Left ventricle myocardium inferior (tissue), 1 donor: ENCODE measurements at regions not wholly inside any gene's neighbourhood (a gene's known extent, or its start where the extent isn't known, plus 50 kb on each side); places are given as distances from the start of the nearest gene placed in this dataset.

Experiments used
- DNase-seq: peaks from one replicate; pipeline ENCODE4 v3.0.0-alpha.2; 2020
- H3K27ac ChIP-seq: fragments of 200-600 bp; replicated peaks from 2 replicates; pipeline ENCODE4 v1.8.0; 2021
- H3K27me3 ChIP-seq: fragments of 200-600 bp; 2 replicates; pipeline ENCODE4 v1.8.0; 2021; ENCODE audit warnings: low read depth
- H3K36me3 ChIP-seq: fragments of 200-600 bp; 2 replicates; pipeline ENCODE4 v1.8.0; 2021
- H3K4me1 ChIP-seq: fragments of 200-600 bp; 2 replicates; pipeline ENCODE4 v1.8.0; 2021
- H3K4me3 ChIP-seq: fragments of 200-600 bp; 2 replicates; pipeline ENCODE4 v1.8.0; 2021; ENCODE audit warnings: mild to moderate bottlenecking, moderate library complexity
- H3K9me3 ChIP-seq: fragments of 200-600 bp; replicated peaks from 2 replicates; pipeline ENCODE4 v1.8.0; 2021
- CTCF ChIP-seq: fragments of 200-600 bp; IDR thresholded peaks from 2 replicates; pipeline ENCODE4 v1.8.0; 2021; ENCODE audit warnings: antibody characterized with exemption, mild to moderate bottlenecking, borderline replicate concordance
- intact Hi-C: fragments of 100-400 bp; cut with micrococcal nuclease; formaldehyde crosslinking; loops from one replicate; pipeline ENCODE4 v1.11.0; 2022
- donor health status: DM: no; HTN: yes; CAD: no; lungs with severe emphysema.

- DNase-seq: no peak
- Histone ChIP-seq H3K4me1 (no peaks in the 10 kb centered on the region), H3K27me3 (no peaks in the 10 kb centered on the region), H3K9me3 (no peaks in the 10 kb centered on the region), H3K27ac (no peak overlapping the region), H3K4me3 (no peak overlapping the region), H3K36me3 (no peaks in the 10 kb centered on the region)
- no peak for TF ChIP-seq CTCF
- intact Hi-C loops: no loop called here
These were observed 1305.5 kb upstream of the TENM4 start for GRCh38 chr11:80746300-80746699.

DNA sequence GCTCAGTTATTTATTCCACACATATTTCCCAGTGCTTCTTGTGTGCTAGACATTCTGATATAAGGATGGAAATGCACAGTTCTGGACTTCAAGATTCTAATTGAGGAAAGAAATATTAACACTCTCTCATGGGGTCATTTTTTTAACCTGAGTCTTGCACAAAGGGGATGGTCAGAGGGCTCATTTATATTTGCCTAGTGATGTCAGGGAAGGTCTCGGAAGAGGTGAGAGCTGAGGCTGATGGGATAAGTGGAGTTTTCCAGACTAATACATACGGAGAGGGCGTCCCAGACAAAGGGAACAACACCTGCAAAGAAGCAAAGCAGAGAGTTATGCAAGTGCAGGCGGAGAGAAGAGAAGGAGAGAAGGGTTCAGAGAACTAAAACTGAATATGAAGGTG lies 1304.6 kb upstream of the TENM4 start:
- H3K36me3 ChIP-seq: no peaks in the 10 kb centered on the region
- H3K4me3 ChIP-seq: no peak overlapping the region
- no peaks in the 10 kb centered on the region for H3K27me3 ChIP-seq
- intact Hi-C loops: no loop called here
- no peak overlapping the region for H3K27ac ChIP-seq
- H3K9me3 ChIP-seq: no peaks in the 10 kb centered on the region
- no peaks in the 10 kb centered on the region for H3K4me1 ChIP-seq
- DNase-seq: no peak
- no peak for TF ChIP-seq CTCF

DNA sequence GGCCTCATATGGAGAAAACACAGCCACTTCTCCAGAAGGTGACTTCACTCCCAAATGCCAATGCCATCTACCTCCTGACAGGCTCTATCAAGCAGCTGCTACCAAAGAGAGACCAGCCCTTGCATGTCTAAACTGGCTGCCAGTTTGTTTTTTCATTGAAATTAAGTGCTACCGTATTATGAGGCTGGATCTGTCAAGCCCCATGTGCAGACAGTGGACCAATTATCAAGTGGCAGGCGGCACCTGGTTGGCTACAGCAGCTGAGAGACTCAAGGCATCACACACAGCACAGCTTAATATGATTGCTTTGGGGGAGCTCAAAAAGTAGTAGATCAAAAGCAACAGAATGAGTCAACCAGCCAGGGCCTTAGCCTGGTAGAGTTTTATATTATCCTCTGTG lies 1293.0 kb upstream of the TENM4 start:
- Histone ChIP-seq H3K36me3 (no peaks in the 10 kb centered on the region), H3K9me3 (no peaks in the 10 kb centered on the region), H3K27ac (no peak overlapping the region), H3K4me3 (no peak overlapping the region), H3K4me1 (no peaks in the 10 kb centered on the region), H3K27me3 (no peaks in the 10 kb centered on the region)
- intact Hi-C loops: no loop called here
- DNase-seq: no peak
- TF ChIP-seq CTCF: no peak

DNA sequence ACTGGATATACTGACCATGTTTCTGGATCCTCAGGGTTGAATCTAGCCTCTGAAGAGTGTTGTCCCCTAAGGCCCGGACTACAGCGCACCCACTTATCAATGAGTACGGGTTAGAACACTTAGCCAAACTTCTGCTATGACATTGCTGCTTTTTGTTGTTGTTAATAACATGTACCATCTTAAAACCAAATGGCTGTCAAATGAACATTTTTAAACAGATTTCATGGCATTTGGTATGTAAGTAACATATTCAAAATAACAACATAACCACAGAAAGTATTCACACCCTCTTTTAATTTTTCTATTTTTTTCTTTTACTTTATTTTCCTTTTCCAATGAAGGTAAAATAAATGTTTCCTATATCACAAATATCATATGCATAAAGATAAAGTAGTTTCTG lies 1292.5 kb upstream of the TENM4 start:
- intact Hi-C loops: no loop called here
- no peaks in the 10 kb centered on the region for H3K4me1 ChIP-seq
- no peak for TF ChIP-seq CTCF
- no peak for DNase-seq
- no peaks in the 10 kb centered on the region for H3K9me3 ChIP-seq
- H3K4me3 ChIP-seq: no peak overlapping the region
- H3K27ac ChIP-seq: no peak overlapping the region
- H3K36me3 ChIP-seq: no peaks in the 10 kb centered on the region
- H3K27me3 ChIP-seq: no peaks in the 10 kb centered on the region

DNA sequence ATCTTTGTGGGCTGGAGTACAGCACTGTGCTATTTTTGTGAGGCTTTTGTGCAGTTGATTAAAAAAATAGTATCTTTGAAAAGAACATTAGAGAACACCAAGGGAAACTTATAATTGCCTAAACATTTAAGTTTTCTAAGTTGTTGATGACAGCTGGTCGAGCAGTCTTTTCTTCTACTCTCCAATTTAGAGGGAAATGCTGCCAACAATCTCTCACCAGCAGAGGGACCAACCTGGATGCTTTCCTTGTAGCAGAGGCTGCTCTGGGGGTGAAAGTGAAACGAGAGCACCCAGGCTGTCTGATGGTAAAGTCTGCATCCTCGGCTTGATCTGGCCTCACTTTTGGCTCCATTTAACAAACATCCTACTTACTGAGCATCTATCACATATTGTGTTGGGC lies 1286.5 kb upstream of the TENM4 start:
- intact Hi-C loops: no loop called here
- Histone ChIP-seq H3K27ac (no peak overlapping the region), H3K27me3 (no peaks in the 10 kb centered on the region), H3K9me3 (no peaks in the 10 kb centered on the region), H3K36me3 (no peaks in the 10 kb centered on the region), H3K4me3 (no peak overlapping the region), H3K4me1 (no peaks in the 10 kb centered on the region)
- no peak for DNase-seq
- TF ChIP-seq CTCF: peak; percentile 29

GRCh38 chr11:80726236-80726635 lies 1285.4 kb upstream of the TENM4 start:
- no peaks in the 10 kb centered on the region for H3K4me1 ChIP-seq
- intact Hi-C loops: no loop called here

More at GRCh38 chr11:80726236-80726635, 1285.4 kb upstream of the TENM4 start:
- no peaks in the 10 kb centered on the region for H3K9me3 ChIP-seq
- no peak overlapping the region for H3K4me3 ChIP-seq
- DNase-seq: no peak
- H3K27ac ChIP-seq: no peak overlapping the region
- no peak for TF ChIP-seq CTCF
- no peaks in the 10 kb centered on the region for H3K36me3 ChIP-seq
- no peaks in the 10 kb centered on the region for H3K27me3 ChIP-seq
